HepG2 (cell line): ENCODE measurements at regions not wholly inside any gene's neighbourhood (a gene's known extent, or its start where the extent isn't known, plus 50 kb on each side); places are given as distances from the start of the nearest gene placed in this dataset.
A peak's percentile ranks its signal among the peaks of the same experiment; 100 is the strongest.

Experiments
- CREB1 ChIP-seq, 2 experiments: fragments of 450-650 bp in 1 of 2; IDR thresholded peaks; 2 replicates each; pipeline ENCODE4 v1.6.1; 2016 to 2017; ENCODE audit warnings: control low read depth in 1 of 2, mild to moderate bottlenecking in 1 of 2, missing compliant biosample characterization in 1 of 2, missing genetic modification characterization in 1 of 2
- GABPA ChIP-seq, 2 experiments: IDR thresholded peaks; 2 replicates each; pipeline ENCODE4 v1.6.1; 2011 to 2016; ENCODE audit warnings: low read depth in 2 of 2, low read length in 1 of 2, missing biosample characterization in 1 of 2, missing genetic modification characterization in 1 of 2
- POLR2A ChIP-seq, 2 experiments: IDR thresholded peaks; 2 replicates each; pipeline ENCODE4 v1.6.1; 2011; ENCODE audit warnings: low read depth in 2 of 2, low read length in 2 of 2, mild to moderate bottlenecking in 1 of 2, moderate library complexity in 1 of 2; ENCODE audit not compliant: insufficient read depth in 1 of 2
- RAD21 ChIP-seq: fragments of 450-650 bp; formaldehyde crosslinking; IDR thresholded peaks from 2 replicates; pipeline ENCODE4 v1.5.0; 2020; ENCODE audit warnings: mild to moderate bottlenecking
- USF2 ChIP-seq, 2 experiments: sonication (generic) in 1 of 2; formaldehyde crosslinking in 1 of 2; IDR thresholded peaks; 2 replicates each; pipeline versions ENCODE4 v1.5.1 to v1.6.1; 2011 to 2020; ENCODE audit warnings: borderline replicate concordance in 1 of 2, low read depth in 1 of 2, low read length in 1 of 2, mild to moderate bottlenecking in 1 of 2, missing genetic modification reagents in 1 of 2, moderate library complexity in 1 of 2
- YY1 ChIP-seq: IDR thresholded peaks from 2 replicates; pipeline ENCODE4 v1.6.1; 2011; ENCODE audit warnings: low read length, low read depth, moderate library complexity, mild to moderate bottlenecking; ENCODE audit not compliant: insufficient read depth, insufficient replicate concordance
- ZNF101 ChIP-seq: sonication (generic); formaldehyde crosslinking; IDR thresholded peaks from 2 replicates; pipeline ENCODE4 v1.4.0; 2020; ENCODE audit warnings: mild to moderate bottlenecking, low read depth, missing genetic modification reagents, borderline replicate concordance
- ZNF121 ChIP-seq: sonication (generic); formaldehyde crosslinking; IDR thresholded peaks from 2 replicates; pipeline ENCODE4 v1.5.0; 2020; ENCODE audit warnings: mild to moderate bottlenecking, missing genetic modification reagents
- ZNF251 ChIP-seq: sonication (generic); formaldehyde crosslinking; IDR thresholded peaks from 2 replicates; pipeline ENCODE4 v1.9.0; 2021; ENCODE audit warnings: mild to moderate bottlenecking, missing genetic modification reagents
- ZNF703 ChIP-seq: sonication (generic); formaldehyde crosslinking; IDR thresholded peaks from 2 replicates; pipeline ENCODE4 v1.5.1; 2020; ENCODE audit warnings: missing genetic modification reagents, mild to moderate bottlenecking, moderate library complexity, borderline replicate concordance
- ZZZ3 ChIP-seq: sonication (generic); formaldehyde crosslinking; IDR thresholded peaks from 2 replicates; pipeline ENCODE4 v1.4.0; 2020; ENCODE audit warnings: missing genetic modification reagents, mild to moderate bottlenecking, borderline replicate concordance
- TF ChIP-seq, protein P1 (sequence below): sonication (generic); formaldehyde crosslinking; IDR thresholded peaks from 2 replicates; pipeline ENCODE4 v1.5.1; 2020; ENCODE audit warnings: mild to moderate bottlenecking, missing genetic modification reagents, moderate library complexity

- no peak for TF ChIP-seq ZZZ3 (CRISPR knock-in tag)
- TF ChIP-seq POLR2A (IDR thresholded peaks at IDR 0.05; ENCODE audit: insufficient read depth in 1 of 2, low read depth in 2 of 2, low read length in 2 of 2) = no peak
- TF ChIP-seq ZNF703 (CRISPR knock-in tag) = no peak
- no peak for TF ChIP-seq ZNF251 (CRISPR knock-in tag)
- TF ChIP-seq ZNF101 (CRISPR knock-in tag) = no peak
- peak; percentile 31; the same call in 1 of the 2 replicates for TF ChIP-seq RAD21 (CRISPR knock-in tag)
- no peak for TF ChIP-seq YY1
- no peak for TF ChIP-seq GABPA (IDR thresholded peaks at IDR 0.05; ENCODE audit: low read depth, low read length)
- TF ChIP-seq GABPA (CRISPR knock-in tag; IDR thresholded peaks at IDR 0.05; ENCODE audit: low read depth) = no peak
- no peak for TF ChIP-seq ZNF121 (CRISPR knock-in tag)
- TF ChIP-seq, protein P1, sequence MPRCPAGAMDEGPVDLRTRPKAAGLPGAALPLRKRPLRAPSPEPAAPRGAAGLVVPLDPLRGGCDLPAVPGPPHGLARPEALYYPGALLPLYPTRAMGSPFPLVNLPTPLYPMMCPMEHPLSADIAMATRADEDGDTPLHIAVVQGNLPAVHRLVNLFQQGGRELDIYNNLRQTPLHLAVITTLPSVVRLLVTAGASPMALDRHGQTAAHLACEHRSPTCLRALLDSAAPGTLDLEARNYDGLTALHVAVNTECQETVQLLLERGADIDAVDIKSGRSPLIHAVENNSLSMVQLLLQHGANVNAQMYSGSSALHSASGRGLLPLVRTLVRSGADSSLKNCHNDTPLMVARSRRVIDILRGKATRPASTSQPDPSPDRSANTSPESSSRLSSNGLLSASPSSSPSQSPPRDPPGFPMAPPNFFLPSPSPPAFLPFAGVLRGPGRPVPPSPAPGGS = no peak
- TF ChIP-seq USF2 (IDR thresholded peaks at IDR 0.05; ENCODE audit: low read depth, low read length) = no peak
- TF ChIP-seq USF2 (CRISPR knock-in tag; IDR thresholded peaks at IDR 0.05; ENCODE audit: borderline replicate concordance) = no peak
- no peak for TF ChIP-seq CREB1 (IDR thresholded peaks at IDR 0.05)
- TF ChIP-seq CREB1 (CRISPR knock-in tag; IDR thresholded peaks at IDR 0.05) = no peak
These were observed 63.5 kb upstream of the CAPRIN1 start for GRCh38 chr11:33987975-33988580.
